Stimulated activated CD8-positive, alpha-beta memory T cell treated with anti-CD3 and anti-CD28 coated beads, Interleukin-15, amount 100 ng/mL, for 4 hours (primary cell): ENCODE measurements at regions not wholly inside any gene's neighbourhood (a gene's known extent, or its start where the extent isn't known, plus 50 kb on each side); places are given as distances from the start of the nearest gene placed in this dataset.
"Not testable (repeated sequence)": the region's sequence is repeated elsewhere in the genome, so short reads cannot be mapped to it uniquely, and the experiment has no call there.

Source experiments
- DNase-seq, 2 donors: peaks; one replicate each; pipeline ENCODE4 v3.0.0-alpha.2; 2020; ENCODE audit warnings: low read depth in 2 of 2

GRCh38 chr2:16243411-16243996, 303.2 kb downstream of the MYCN start:
- DNase-seq = no peak

- no peak for DNase-seq
Measured at GRCh38 chr2:16242906-16243305, 302.6 kb downstream of the MYCN start.

- no peak for DNase-seq
Measured at GRCh38 chr2:16241166-16242160, 301.1 kb downstream of the MYCN start.

GRCh38 chr2:16240402-16240801, 300.1 kb downstream of the MYCN start:
- DNase-seq = no peak

- no peak for DNase-seq
Measured at GRCh38 chr2:16239296-16239850, 299.0 kb downstream of the MYCN start.

- DNase-seq = no peak
Measured at GRCh38 chr2:16238786-16239185, 298.4 kb downstream of the MYCN start.

GRCh38 chr2:16238001-16238761, 297.8 kb downstream of the MYCN start:
- DNase-seq = no peak

GRCh38 chr2:16235747-16236146, 295.4 kb downstream of the MYCN start:
- no peak for DNase-seq

- DNase-seq = not testable (repeated sequence)
Measured at GRCh38 chr2:16235291-16235690, 294.9 kb downstream of the MYCN start.

- no peak for DNase-seq
Measured at GRCh38 chr2:16228951-16229350, 288.6 kb downstream of the MYCN start.

GRCh38 chr2:16228471-16228870, 288.1 kb downstream of the MYCN start:
- no peak for DNase-seq

- no peak for DNase-seq
Measured at GRCh38 chr2:16227811-16228462, 287.6 kb downstream of the MYCN start.

- no peak for DNase-seq
Measured at GRCh38 chr2:16226943-16227664, 286.8 kb downstream of the MYCN start.

- DNase-seq = no peak
Measured at GRCh38 chr2:16226381-16226780, 286.0 kb downstream of the MYCN start.

GRCh38 chr2:16225545-16225944, 285.2 kb downstream of the MYCN start:
- no peak for DNase-seq

- no peak for DNase-seq
Measured at GRCh38 chr2:16225071-16225470, 284.7 kb downstream of the MYCN start.

- no peak for DNase-seq
Measured at GRCh38 chr2:16224298-16225045, 284.1 kb downstream of the MYCN start.

- no peak for DNase-seq
Measured at GRCh38 chr2:16223841-16224177, 283.5 kb downstream of the MYCN start.

GRCh38 chr2:16223161-16223840, 283.0 kb downstream of the MYCN start:
- DNase-seq = no peak

- DNase-seq = no peak
Measured at GRCh38 chr2:16222326-16222725, 282.0 kb downstream of the MYCN start.
